Astrocyte (in vitro differentiated cells and primary cell): ENCODE measurements at regions not wholly inside any gene's neighbourhood (a gene's known extent, or its start where the extent isn't known, plus 50 kb on each side); places are given as distances from the start of the nearest gene placed in this dataset.
A peak's percentile ranks its signal among the peaks of the same experiment; 100 is the strongest.

ENCODE experiments used
- DNase-seq: peaks from one replicate; pipeline ENCODE4 v3.0.0-alpha.2; 2010; ENCODE audit warnings: low read depth
- FAIRE-seq: peaks from 2 replicates; lab custom pipeline; 2011; peaks lifted over from hg19 to GRCh38; lab: Jason Lieb, UNC
- H2AFZ ChIP-seq: 2 replicates; pipeline ENCODE4 v1.6.0; 2012; ENCODE audit warnings: low read depth, low read length, inconsistent platforms
- H3K27ac ChIP-seq: 2 replicates; pipeline ENCODE4 v1.5.1; 2011; ENCODE audit warnings: low read depth, low read length, inconsistent platforms
- H3K27me3 ChIP-seq: 2 replicates; pipeline ENCODE4 v1.6.0; 2011; ENCODE audit warnings: low read length, inconsistent platforms; ENCODE audit not compliant: insufficient read depth
- H3K36me3 ChIP-seq: 2 replicates; pipeline ENCODE4 v1.5.1; 2011; ENCODE audit warnings: low read length, inconsistent platforms; ENCODE audit not compliant: insufficient read depth
- H3K4me1 ChIP-seq: 2 replicates; pipeline ENCODE4 v1.5.1; 2011; ENCODE audit warnings: low read length, inconsistent platforms; ENCODE audit not compliant: insufficient read depth
- H3K4me2 ChIP-seq: 2 replicates; pipeline ENCODE4 v1.6.0; 2012; ENCODE audit warnings: low read length, inconsistent platforms
- H3K4me3 ChIP-seq: 2 replicates; pipeline ENCODE4 v1.5.1; 2011; ENCODE audit warnings: low read depth, mild to moderate bottlenecking, low read length, inconsistent platforms; ENCODE audit not compliant: insufficient read depth
- H3K79me2 ChIP-seq: 2 replicates; pipeline ENCODE4 v1.6.0; 2012; ENCODE audit warnings: mild to moderate bottlenecking, low read length, inconsistent platforms; ENCODE audit not compliant: insufficient read depth
- H3K9ac ChIP-seq: 2 replicates; pipeline ENCODE4 v1.6.0; 2012; ENCODE audit warnings: mild to moderate bottlenecking, low read length, inconsistent platforms
- H3K9me3 ChIP-seq: 2 replicates; pipeline ENCODE4 v1.5.1; 2012; ENCODE audit warnings: low read depth, mild to moderate bottlenecking, low read length, inconsistent platforms; ENCODE audit not compliant: insufficient read depth
- H4K20me1 ChIP-seq: 2 replicates; pipeline ENCODE4 v1.6.0; 2012; ENCODE audit warnings: low read length, inconsistent platforms; ENCODE audit not compliant: insufficient read depth
- H3K27ac Mint-ChIP-seq: one replicate; pipeline ENCODE4 v1.8.0; 2021; ENCODE audit warnings: mild to moderate bottlenecking, mixed read lengths; ENCODE audit not compliant: unreplicated experiment
- H3K27me3 Mint-ChIP-seq: one replicate; pipeline ENCODE4 v1.8.0; 2021; ENCODE audit warnings: low read depth, mixed read lengths; ENCODE audit not compliant: unreplicated experiment
- H3K36me3 Mint-ChIP-seq: one replicate; pipeline ENCODE4 v1.8.0; 2021; ENCODE audit warnings: low read depth, mixed read lengths; ENCODE audit not compliant: unreplicated experiment
- H3K4me1 Mint-ChIP-seq: one replicate; pipeline ENCODE4 v1.8.0; 2021; ENCODE audit warnings: low read depth, mixed read lengths; ENCODE audit not compliant: unreplicated experiment
- H3K4me3 Mint-ChIP-seq: one replicate; pipeline ENCODE4 v1.8.0; 2021; ENCODE audit warnings: mild to moderate bottlenecking, moderate library complexity, mixed read lengths; ENCODE audit not compliant: unreplicated experiment
- H3K9me3 Mint-ChIP-seq: one replicate; pipeline ENCODE4 v1.8.0; 2021; ENCODE audit warnings: mild to moderate bottlenecking, mixed read lengths; ENCODE audit not compliant: unreplicated experiment
- CTCF ChIP-seq: IDR thresholded peaks from 2 replicates; pipeline ENCODE4 v1.5.1; 2011; ENCODE audit warnings: low read depth, mild to moderate bottlenecking, inconsistent platforms, low read length, moderate library complexity; ENCODE audit not compliant: insufficient read depth
- EZH2 ChIP-seq: IDR thresholded peaks from 2 replicates; pipeline ENCODE4 v1.6.1; 2012; ENCODE audit warnings: mild to moderate bottlenecking, low read length, inconsistent platforms; ENCODE audit not compliant: insufficient read depth

- H3K4me2 ChIP-seq, result no peak overlapping the region
- H3K79me2 ChIP-seq, result no peaks in the 10 kb centered on the region
- no peak overlapping the region for H3K9ac ChIP-seq
- no peaks in the 10 kb centered on the region for H3K27me3 ChIP-seq
- H3K4me1 Mint-ChIP-seq, result no peaks in the 10 kb centered on the region
- TF ChIP-seq EZH2 (no peak), CTCF (no peak)
- no peaks in the 10 kb centered on the region for H4K20me1 ChIP-seq
- no peak overlapping the region for H3K4me3 Mint-ChIP-seq
- FAIRE-seq, result no peak
- H3K4me1 ChIP-seq, result no peaks in the 10 kb centered on the region
- no peak overlapping the region for H3K27ac ChIP-seq
- no peak overlapping the region for H3K4me3 ChIP-seq
- no peaks in the 10 kb centered on the region for H3K36me3 ChIP-seq
- H3K27me3 Mint-ChIP-seq, result peaks cover 4% of the 10 kb centered on the region
- no peak for DNase-seq
- H2AFZ ChIP-seq, result no peak overlapping the region
- no peaks in the 10 kb centered on the region for H3K36me3 Mint-ChIP-seq
- H3K27ac Mint-ChIP-seq, result peak overlapping the region; percentile 38
- H3K9me3 Mint-ChIP-seq, result peaks cover 8% of the 10 kb centered on the region
- H3K9me3 ChIP-seq, result no peaks in the 10 kb centered on the region
Measured at GRCh38 chr20:24892522-24892921, 56.5 kb upstream of the CST7 start.

- H3K36me3 Mint-ChIP-seq, result no peaks in the 10 kb centered on the region
- no peak overlapping the region for H2AFZ ChIP-seq
- H3K4me3 ChIP-seq, result no peak overlapping the region
- H3K4me2 ChIP-seq, result no peak overlapping the region
- H3K4me3 Mint-ChIP-seq, result no peak overlapping the region
- H3K27me3 Mint-ChIP-seq, result peaks cover 4% of the 10 kb centered on the region
- no peaks in the 10 kb centered on the region for H3K27me3 ChIP-seq
- no peaks in the 10 kb centered on the region for H4K20me1 ChIP-seq
- no peaks in the 10 kb centered on the region for H3K4me1 Mint-ChIP-seq
- H3K4me1 ChIP-seq, result no peaks in the 10 kb centered on the region
- H3K36me3 ChIP-seq, result no peaks in the 10 kb centered on the region
- no peaks in the 10 kb centered on the region for H3K79me2 ChIP-seq
- no peak overlapping the region for H3K9ac ChIP-seq
- no peaks in the 10 kb centered on the region for H3K9me3 ChIP-seq
- H3K27ac Mint-ChIP-seq, result no peak overlapping the region
- FAIRE-seq (no peak), DNase-seq (no peak)
- TF ChIP-seq CTCF (no peak), EZH2 (no peak)
- peaks cover 8% of the 10 kb centered on the region for H3K9me3 Mint-ChIP-seq
- H3K27ac ChIP-seq, result no peak overlapping the region
Measured at GRCh38 chr20:24892931-24893330, 56.1 kb upstream of the CST7 start.

- Histone ChIP-seq H3K27me3 (no peaks in the 10 kb centered on the region), H3K4me3 (no peak overlapping the region), H4K20me1 (no peaks in the 10 kb centered on the region), H3K4me1 (no peaks in the 10 kb centered on the region), H3K9me3 (peaks cover 3% of the 10 kb centered on the region), H3K4me2 (no peak overlapping the region), H3K9ac (no peak overlapping the region), H2AFZ (no peak overlapping the region), H3K79me2 (no peaks in the 10 kb centered on the region), H3K27ac (no peak overlapping the region), H3K36me3 (no peaks in the 10 kb centered on the region)
- Mint-ChIP-seq H3K27me3 (peaks cover 4% of the 10 kb centered on the region), H3K27ac (no peak overlapping the region), H3K4me1 (no peaks in the 10 kb centered on the region), H3K36me3 (no peaks in the 10 kb centered on the region), H3K9me3 (peaks cover 19% of the 10 kb centered on the region), H3K4me3 (no peak overlapping the region)
- FAIRE-seq (no peak), DNase-seq (no peak)
- TF ChIP-seq CTCF (no peak), EZH2 (no peak)
Measured at GRCh38 chr20:24894488-24894887, 54.6 kb upstream of the CST7 start.
